ENCODE measurements at regions not wholly inside any gene's neighbourhood (a gene's known extent, or its start where the extent isn't known, plus 50 kb on each side); places are given as distances from the start of the nearest gene placed in this dataset.

DNA sequence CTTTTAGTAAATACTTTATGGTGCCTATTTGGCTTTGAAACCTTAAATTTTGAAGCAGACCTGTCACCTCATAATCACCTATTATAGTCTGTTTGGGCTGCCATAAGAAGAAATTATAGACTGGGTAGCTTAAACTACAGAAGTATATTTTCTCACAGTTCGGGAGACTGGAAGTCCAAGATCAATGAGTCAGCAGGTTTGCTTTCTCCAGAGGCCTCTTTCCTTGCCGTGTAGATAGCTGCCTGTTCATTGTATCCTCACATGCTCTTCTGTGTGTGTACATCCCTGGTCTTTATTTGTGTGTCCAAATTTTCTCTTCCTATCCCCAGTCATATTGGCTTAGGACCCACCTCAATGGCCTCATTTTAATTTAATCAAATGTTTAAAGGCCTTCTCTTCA lies 518.2 kb downstream of the ADGRL2 start:
- POLR2A ChIA-PET = no interaction called here
- Histone ChIP-seq H3K79me2 (ENCODE audit: control insufficient read depth, insufficient read depth, low read length) (no peaks in the 10 kb centered on the region), H2AFZ (ENCODE audit: control insufficient read depth, low read depth, low read length) (no peak overlapping the region), H3K9ac (ENCODE audit: control insufficient read depth, insufficient read depth, low read length) (no peak overlapping the region), H3K36me3 (ENCODE audit: control insufficient read depth in 2 of 2, insufficient read depth in 2 of 2, low read length in 1 of 2) (no peaks in the 10 kb centered on the region), H3K9me3 (replicated peaks; ENCODE audit: control insufficient read depth, insufficient read depth, low read length) (no peaks in the 10 kb centered on the region), H3K4me3 (no peak overlapping the region), H3K27me3 (replicated peaks in 1 of 2; ENCODE audit: control insufficient read depth in 2 of 2, insufficient read depth in 2 of 2, low read length in 1 of 2) (no peaks in the 10 kb centered on the region), H4K20me1 (ENCODE audit: control insufficient read depth, insufficient read depth) (no peaks in the 10 kb centered on the region), H3K4me1 (ENCODE audit: control insufficient read depth, insufficient read depth, low read length) (no peaks in the 10 kb centered on the region), H3K4me2 (ENCODE audit: control insufficient read depth, insufficient read depth) (no peak overlapping the region), H3K27ac (ENCODE audit: control insufficient read depth, insufficient read depth) (no peak overlapping the region)
- intact Hi-C loops (cut with micrococcal nuclease; ENCODE audit: unreplicated experiment) (no loop called here), in situ Hi-C loops (cut with MboI) (no loop called here)
- CTCF ChIA-PET = interaction anchor here (1.4 kb wide), 1 partner anchor 60 kb away, joined by 3 read pairs; no protein-coding TSS in a partner anchor
- DNase-seq (ENCODE audit: low read depth, low spot score) (no peak), ATAC-seq (no peak), FAIRE-seq (no peak)
- SMC1A ChIA-PET (ENCODE audit: uncharacterized antibody, unreplicated experiment) = interaction anchor here (0.8 to 1.5 kb wide), 3 partner anchors 77 to 170 kb away, joined by 3 read pairs; no protein-coding TSS in a partner anchor
- TF ChIP-seq, protein P1, sequence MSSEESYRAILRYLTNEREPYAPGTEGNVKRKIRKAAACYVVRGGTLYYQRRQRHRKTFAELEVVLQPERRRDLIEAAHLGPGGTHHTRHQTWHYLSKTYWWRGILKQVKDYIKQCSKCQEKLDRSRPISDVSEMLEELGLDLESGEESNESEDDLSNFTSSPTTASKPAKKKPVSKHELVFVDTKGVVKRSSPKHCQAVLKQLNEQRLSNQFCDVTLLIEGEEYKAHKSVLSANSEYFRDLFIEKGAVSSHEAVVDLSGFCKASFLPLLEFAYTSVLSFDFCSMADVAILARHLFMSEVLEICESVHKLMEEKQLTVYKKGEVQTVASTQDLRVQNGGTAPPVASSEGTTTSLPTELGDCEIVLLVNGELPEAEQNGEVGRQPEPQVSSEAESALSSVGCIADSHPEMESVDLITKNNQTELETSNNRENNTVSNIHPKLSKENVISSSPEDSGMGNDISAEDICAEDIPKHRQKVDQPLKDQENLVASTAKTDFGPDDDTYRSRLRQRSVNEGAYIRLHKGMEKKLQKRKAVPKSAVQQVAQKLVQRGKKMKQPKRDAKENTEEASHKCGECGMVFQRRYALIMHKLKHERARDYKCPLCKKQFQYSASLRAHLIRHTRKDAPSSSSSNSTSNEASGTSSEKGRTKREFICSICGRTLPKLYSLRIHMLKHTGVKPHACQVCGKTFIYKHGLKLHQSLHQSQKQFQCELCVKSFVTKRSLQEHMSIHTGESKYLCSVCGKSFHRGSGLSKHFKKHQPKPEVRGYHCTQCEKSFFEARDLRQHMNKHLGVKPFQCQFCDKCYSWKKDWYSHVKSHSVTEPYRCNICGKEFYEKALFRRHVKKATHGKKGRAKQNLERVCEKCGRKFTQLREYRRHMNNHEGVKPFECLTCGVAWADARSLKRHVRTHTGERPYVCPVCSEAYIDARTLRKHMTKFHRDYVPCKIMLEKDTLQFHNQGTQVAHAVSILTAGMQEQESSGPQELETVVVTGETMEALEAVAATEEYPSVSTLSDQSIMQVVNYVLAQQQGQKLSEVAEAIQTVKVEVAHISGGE (CRISPR knock-in tag; IDR thresholded peaks at IDR 0.05) = no peak
- no peak for TF ChIP-seq CBFB (IDR thresholded peaks at IDR 0.05; ENCODE audit: low read depth)
- no peak for TF ChIP-seq RELA (IDR thresholded peaks at IDR 0.05; ENCODE audit: borderline replicate concordance, partially characterized antibody)
- TF ChIP-seq, protein P2, sequence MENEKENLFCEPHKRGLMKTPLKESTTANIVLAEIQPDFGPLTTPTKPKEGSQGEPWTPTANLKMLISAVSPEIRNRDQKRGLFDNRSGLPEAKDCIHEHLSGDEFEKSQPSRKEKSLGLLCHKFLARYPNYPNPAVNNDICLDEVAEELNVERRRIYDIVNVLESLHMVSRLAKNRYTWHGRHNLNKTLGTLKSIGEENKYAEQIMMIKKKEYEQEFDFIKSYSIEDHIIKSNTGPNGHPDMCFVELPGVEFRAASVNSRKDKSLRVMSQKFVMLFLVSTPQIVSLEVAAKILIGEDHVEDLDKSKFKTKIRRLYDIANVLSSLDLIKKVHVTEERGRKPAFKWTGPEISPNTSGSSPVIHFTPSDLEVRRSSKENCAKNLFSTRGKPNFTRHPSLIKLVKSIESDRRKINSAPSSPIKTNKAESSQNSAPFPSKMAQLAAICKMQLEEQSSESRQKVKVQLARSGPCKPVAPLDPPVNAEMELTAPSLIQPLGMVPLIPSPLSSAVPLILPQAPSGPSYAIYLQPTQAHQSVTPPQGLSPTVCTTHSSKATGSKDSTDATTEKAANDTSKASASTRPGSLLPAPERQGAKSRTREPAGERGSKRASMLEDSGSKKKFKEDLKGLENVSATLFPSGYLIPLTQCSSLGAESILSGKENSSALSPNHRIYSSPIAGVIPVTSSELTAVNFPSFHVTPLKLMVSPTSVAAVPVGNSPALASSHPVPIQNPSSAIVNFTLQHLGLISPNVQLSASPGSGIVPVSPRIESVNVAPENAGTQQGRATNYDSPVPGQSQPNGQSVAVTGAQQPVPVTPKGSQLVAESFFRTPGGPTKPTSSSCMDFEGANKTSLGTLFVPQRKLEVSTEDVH (IDR thresholded peaks at IDR 0.05; ENCODE audit: low read depth, partially characterized antibody) = no peak
- no peak for TF ChIP-seq RFX5 (IDR thresholded peaks at IDR 0.05; ENCODE audit: low read depth, low read length)
- no peak for TF ChIP-seq MTA3 (IDR thresholded peaks at IDR 0.05; ENCODE audit: borderline replicate concordance, low read length)
- no peak for TF ChIP-seq BHLHE40 (IDR thresholded peaks at IDR 0.05; ENCODE audit: borderline replicate concordance in 1 of 2, low read depth in 2 of 2, low read length in 1 of 2)
- no peak for TF ChIP-seq NR2C1 (IDR thresholded peaks at IDR 0.05)
- TF ChIP-seq ZZZ3 (IDR thresholded peaks at IDR 0.05; ENCODE audit: control insufficient read depth, insufficient read length, low read depth) = no peak
- no peak for TF ChIP-seq SREBF2 (IDR thresholded peaks at IDR 0.05; ENCODE audit: low read length)
- TF ChIP-seq RUNX3 (IDR thresholded peaks at IDR 0.05; ENCODE audit: low read length) = no peak
- no peak for TF ChIP-seq WRNIP1 (IDR thresholded peaks at IDR 0.05; ENCODE audit: borderline replicate concordance, low read depth, low read length)
- TF ChIP-seq KDM1A (IDR thresholded peaks at IDR 0.05; ENCODE audit: borderline replicate concordance) = no peak
- no peak for TF ChIP-seq ZSCAN29 (IDR thresholded peaks at IDR 0.05)
- no peak for TF ChIP-seq PAX8 (IDR thresholded peaks at IDR 0.05)
- TF ChIP-seq, protein P3, sequence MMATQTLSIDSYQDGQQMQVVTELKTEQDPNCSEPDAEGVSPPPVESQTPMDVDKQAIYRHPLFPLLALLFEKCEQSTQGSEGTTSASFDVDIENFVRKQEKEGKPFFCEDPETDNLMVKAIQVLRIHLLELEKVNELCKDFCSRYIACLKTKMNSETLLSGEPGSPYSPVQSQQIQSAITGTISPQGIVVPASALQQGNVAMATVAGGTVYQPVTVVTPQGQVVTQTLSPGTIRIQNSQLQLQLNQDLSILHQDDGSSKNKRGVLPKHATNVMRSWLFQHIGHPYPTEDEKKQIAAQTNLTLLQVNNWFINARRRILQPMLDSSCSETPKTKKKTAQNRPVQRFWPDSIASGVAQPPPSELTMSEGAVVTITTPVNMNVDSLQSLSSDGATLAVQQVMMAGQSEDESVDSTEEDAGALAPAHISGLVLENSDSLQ (IDR thresholded peaks at IDR 0.05) = no peak
- RAD21 ChIA-PET (ENCODE audit: unreplicated experiment) = no interaction called here
- 52% methylated on average over 2 of the region's 2 CpGs for WGBS (ENCODE audit: insufficient coverage, insufficient replicate concordance, low lambda C conversion rate, missing lambda C conversion rate)
- no TSS peak for BruUV-seq (replicated peaks)
